ENCODE measurements at regions not wholly inside any gene's neighbourhood (a gene's known extent, or its start where the extent isn't known, plus 50 kb on each side); places are given as distances from the start of the nearest gene placed in this dataset.

DNA sequence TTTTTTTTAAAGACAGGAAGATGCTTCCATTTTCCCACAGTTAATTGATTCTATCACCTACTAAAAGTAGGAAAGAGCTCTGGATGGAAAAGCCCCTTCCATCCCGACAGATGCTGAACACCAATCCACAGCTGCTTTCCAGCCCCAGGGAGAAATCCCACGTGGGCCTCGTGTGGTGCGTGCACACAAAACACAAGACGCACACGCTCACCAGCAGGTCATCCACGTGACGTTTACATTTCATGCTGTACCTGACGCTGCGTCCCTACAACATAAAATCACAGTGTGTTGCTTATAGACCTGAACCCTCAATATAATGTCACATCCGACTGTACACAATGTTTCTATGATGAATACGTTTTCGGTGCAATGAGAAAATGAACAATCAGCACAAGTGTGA lies 50.2 kb upstream of the DACT2 start:
- ChIA-PET POLR2A (no interaction called here), CTCF (ENCODE audit: unreplicated experiment) (no interaction called here)
- H3K4me2 ChIP-seq (ENCODE audit: low read length) = no peak overlapping the region
- H3K4me1 ChIP-seq (ENCODE audit: insufficient read depth, low read length, poor library complexity, severe bottlenecking) = no peaks in the 10 kb centered on the region
- no peak overlapping the region for H3K4me3 ChIP-seq (ENCODE audit: low read depth, low read length, poor library complexity, severe bottlenecking)
- no peaks in the 10 kb centered on the region for H3K79me2 ChIP-seq (ENCODE audit: insufficient read depth, low read depth, low read length)
- no peak for DNase-seq (ENCODE audit: low spot score)
- no peak overlapping the region for H2AFZ ChIP-seq (ENCODE audit: low read length)
- H3K9me3 ChIP-seq (ENCODE audit: low read length) = no peaks in the 10 kb centered on the region
- H4K20me1 ChIP-seq (ENCODE audit: insufficient read depth, low read length) = no peaks in the 10 kb centered on the region
- intact Hi-C loops (cut with micrococcal nuclease; ENCODE audit: unreplicated experiment) = loop anchor here (1.0 kb wide), 1 partner anchor 515 kb away; no protein-coding TSS in a partner anchor
- no peak overlapping the region for H3K27ac ChIP-seq (ENCODE audit: low read depth, low read length, poor library complexity, severe bottlenecking)
- BruUV-seq (replicated peaks) = no TSS peak
- no peaks in the 10 kb centered on the region for H3K9me2 ChIP-seq (ENCODE audit: insufficient read depth, low read length)
- TF ChIP-seq, protein P1, sequence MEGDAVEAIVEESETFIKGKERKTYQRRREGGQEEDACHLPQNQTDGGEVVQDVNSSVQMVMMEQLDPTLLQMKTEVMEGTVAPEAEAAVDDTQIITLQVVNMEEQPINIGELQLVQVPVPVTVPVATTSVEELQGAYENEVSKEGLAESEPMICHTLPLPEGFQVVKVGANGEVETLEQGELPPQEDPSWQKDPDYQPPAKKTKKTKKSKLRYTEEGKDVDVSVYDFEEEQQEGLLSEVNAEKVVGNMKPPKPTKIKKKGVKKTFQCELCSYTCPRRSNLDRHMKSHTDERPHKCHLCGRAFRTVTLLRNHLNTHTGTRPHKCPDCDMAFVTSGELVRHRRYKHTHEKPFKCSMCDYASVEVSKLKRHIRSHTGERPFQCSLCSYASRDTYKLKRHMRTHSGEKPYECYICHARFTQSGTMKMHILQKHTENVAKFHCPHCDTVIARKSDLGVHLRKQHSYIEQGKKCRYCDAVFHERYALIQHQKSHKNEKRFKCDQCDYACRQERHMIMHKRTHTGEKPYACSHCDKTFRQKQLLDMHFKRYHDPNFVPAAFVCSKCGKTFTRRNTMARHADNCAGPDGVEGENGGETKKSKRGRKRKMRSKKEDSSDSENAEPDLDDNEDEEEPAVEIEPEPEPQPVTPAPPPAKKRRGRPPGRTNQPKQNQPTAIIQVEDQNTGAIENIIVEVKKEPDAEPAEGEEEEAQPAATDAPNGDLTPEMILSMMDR (conservative IDR thresholded peaks at IDR 0.05; ENCODE audit: low read length) = no peak
- TF ChIP-seq EZH2phosphoT487 (IDR thresholded peaks at IDR 0.05; ENCODE audit: borderline replicate concordance, low read depth, low read length) = no peak
- no peaks in the 10 kb centered on the region for H3K36me3 ChIP-seq (ENCODE audit: insufficient read depth, low read length)

DNA sequence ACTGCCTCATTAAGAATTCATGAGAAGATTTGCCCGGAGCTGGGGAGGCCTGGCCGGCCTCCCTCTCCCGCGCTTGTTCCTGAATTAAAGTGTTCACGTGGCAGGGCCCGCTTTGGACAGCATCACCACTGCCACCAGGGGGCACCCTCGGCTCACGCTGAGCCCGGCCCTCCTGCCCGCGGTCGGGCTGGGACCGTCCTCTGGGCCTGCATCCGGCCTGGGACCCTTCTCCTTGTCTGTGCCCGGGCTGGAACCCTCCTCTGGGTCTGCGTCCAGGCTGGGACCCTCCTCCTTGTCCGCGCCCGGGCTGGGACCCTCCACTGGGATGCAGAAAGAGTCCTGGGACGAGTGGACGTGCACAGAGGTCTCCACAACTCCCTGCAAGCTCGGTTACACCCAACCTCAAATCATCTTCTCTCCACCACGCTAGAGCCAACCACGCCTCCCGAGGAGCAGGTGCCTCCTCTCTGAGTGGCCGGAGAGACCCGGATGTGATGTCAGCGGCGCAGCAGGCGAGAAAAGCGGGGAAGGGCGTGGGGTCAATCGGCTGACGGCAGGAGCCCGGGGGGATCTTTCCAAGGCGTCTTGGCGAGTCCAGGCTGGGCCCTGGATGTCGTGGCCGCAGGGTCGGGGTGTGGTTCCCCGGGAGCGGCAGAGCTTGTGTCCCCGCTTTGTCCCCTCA lies 50.9 kb upstream of the DACT2 start:
- DNase-seq (ENCODE audit: low spot score) = peak; percentile 38
- H2AFZ ChIP-seq (ENCODE audit: low read length) = no peak overlapping the region
- no peaks in the 10 kb centered on the region for H3K36me3 ChIP-seq (ENCODE audit: insufficient read depth, low read length)
- H3K4me1 ChIP-seq (ENCODE audit: insufficient read depth, low read length, poor library complexity, severe bottlenecking) = no peaks in the 10 kb centered on the region
- BruUV-seq (replicated peaks) = no TSS peak
- TF ChIP-seq EZH2phosphoT487 (IDR thresholded peaks at IDR 0.05; ENCODE audit: borderline replicate concordance, low read depth, low read length) = no peak
- TF ChIP-seq, protein P1 (conservative IDR thresholded peaks at IDR 0.05; ENCODE audit: low read length) = peak; percentile 86
- ChIA-PET CTCF (ENCODE audit: unreplicated experiment) (no interaction called here), POLR2A (no interaction called here)
- intact Hi-C loops (cut with micrococcal nuclease; ENCODE audit: unreplicated experiment) = loop anchor here (1.0 kb wide), 1 partner anchor 514 kb away; no protein-coding TSS in a partner anchor
- H3K9me2 ChIP-seq (ENCODE audit: insufficient read depth, low read length) = no peaks in the 10 kb centered on the region
- H3K4me2 ChIP-seq (ENCODE audit: low read length) = no peak overlapping the region
- H3K9me3 ChIP-seq (ENCODE audit: low read length) = no peaks in the 10 kb centered on the region
- no peak overlapping the region for H3K27ac ChIP-seq (ENCODE audit: low read depth, low read length, poor library complexity, severe bottlenecking)
- H4K20me1 ChIP-seq (ENCODE audit: insufficient read depth, low read length) = no peaks in the 10 kb centered on the region
- H3K4me3 ChIP-seq (ENCODE audit: low read depth, low read length, poor library complexity, severe bottlenecking) = no peak overlapping the region
- no peaks in the 10 kb centered on the region for H3K79me2 ChIP-seq (ENCODE audit: insufficient read depth, low read depth, low read length)

DNA sequence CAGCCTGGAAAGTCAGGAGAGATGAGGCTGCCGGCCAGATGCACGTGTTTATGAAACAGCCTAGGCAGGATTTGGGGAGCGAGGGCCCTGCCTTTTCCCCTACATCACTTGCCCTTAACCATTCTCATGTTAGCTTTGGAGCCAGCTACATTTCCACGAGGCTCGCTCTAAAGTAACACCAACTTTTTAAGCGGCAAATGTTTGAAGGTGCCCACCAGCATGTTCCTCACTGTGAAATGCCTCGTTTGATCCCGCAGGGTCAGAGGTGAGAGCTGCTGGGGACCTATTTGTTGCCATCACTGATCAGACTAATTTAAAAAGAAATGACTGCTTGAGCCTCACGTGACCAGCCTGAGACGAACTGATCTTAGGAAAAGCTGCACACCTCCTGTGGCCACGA lies 51.6 kb upstream of the DACT2 start:
- TF ChIP-seq EZH2phosphoT487 (IDR thresholded peaks at IDR 0.05; ENCODE audit: borderline replicate concordance, low read depth, low read length) = no peak
- TF ChIP-seq, protein P1 (conservative IDR thresholded peaks at IDR 0.05; ENCODE audit: low read length) = no peak
- POLR2A ChIA-PET = no interaction called here
- Histone ChIP-seq H3K9me3 (ENCODE audit: low read length) (no peaks in the 10 kb centered on the region), H3K4me3 (ENCODE audit: low read depth, low read length, poor library complexity, severe bottlenecking) (no peak overlapping the region), H3K4me1 (ENCODE audit: insufficient read depth, low read length, poor library complexity, severe bottlenecking) (no peaks in the 10 kb centered on the region), H3K9me2 (ENCODE audit: insufficient read depth, low read length) (no peaks in the 10 kb centered on the region), H4K20me1 (ENCODE audit: insufficient read depth, low read length) (no peaks in the 10 kb centered on the region), H3K79me2 (ENCODE audit: insufficient read depth, low read depth, low read length) (no peaks in the 10 kb centered on the region), H3K27ac (ENCODE audit: low read depth, low read length, poor library complexity, severe bottlenecking) (no peak overlapping the region), H3K36me3 (ENCODE audit: insufficient read depth, low read length) (no peaks in the 10 kb centered on the region), H2AFZ (ENCODE audit: low read length) (no peak overlapping the region), H3K4me2 (ENCODE audit: low read length) (no peak overlapping the region)
- DNase-seq (ENCODE audit: low spot score) = no peak
- intact Hi-C loops (cut with micrococcal nuclease; ENCODE audit: unreplicated experiment) = no loop called here
- CTCF ChIA-PET (ENCODE audit: unreplicated experiment) = no interaction called here
- BruUV-seq (replicated peaks) = no TSS peak
